ENCODE measurements at regions not wholly inside any gene's neighbourhood (a gene's known extent, or its start where the extent isn't known, plus 50 kb on each side); places are given as distances from the start of the nearest gene placed in this dataset.

DNA sequence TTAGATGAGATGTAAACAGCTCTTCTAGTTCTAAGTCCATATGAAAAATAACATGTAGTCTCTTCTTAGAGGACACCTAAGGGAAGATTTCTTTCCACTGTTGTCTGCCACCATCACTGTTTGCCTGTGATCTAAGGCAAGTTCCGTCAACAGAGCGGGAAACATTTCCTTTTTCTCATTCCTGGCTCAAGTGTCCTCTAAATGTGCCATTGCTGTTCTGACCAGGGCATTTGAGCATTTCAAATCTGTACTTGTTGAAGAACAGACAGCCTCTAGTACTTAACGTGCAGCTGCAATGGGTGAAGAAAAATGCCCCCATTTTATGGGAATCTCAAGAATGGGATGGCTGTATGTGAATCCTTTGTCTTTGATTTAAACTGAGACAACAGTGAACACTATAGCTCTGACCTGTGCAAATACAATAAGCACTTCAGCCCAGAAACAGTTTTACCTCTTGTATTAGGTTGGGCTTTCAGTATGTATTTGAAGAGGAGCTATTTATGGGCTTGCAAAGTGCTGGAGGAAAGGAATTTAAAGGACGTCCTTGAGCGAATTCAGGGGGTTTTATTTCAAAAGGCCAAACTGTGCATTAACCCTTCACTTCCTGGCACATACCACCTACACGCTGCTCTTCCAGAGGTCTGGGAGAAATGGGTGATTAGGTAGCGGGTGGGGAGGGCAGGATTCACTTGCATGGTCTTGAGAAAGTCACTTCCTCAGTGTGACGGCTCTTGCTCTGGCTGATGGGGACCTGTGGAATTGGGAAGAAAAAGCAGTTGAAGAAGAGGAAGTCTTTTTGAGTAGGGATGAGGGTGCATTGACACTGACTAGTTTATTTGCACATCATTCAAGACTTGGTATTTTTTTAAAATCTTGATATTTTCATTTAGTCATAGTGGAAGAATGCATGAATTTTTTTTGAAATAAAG, 66.1 kb downstream of the THNSL1 start:
- no peaks in the 10 kb centered on the region for H3K79me1 ChIP-seq (ENCODE audit: low read depth, low read length)
- peak overlapping the region; percentile 36 for H2AFZ ChIP-seq (ENCODE audit: low read length)
- no peak overlapping the region for H2BK12ac ChIP-seq (ENCODE audit: low read length)
- H2BK120ac ChIP-seq (ENCODE audit: low read depth, low read length): no peak overlapping the region
- H3K4me2 ChIP-seq (ENCODE audit: insufficient read depth, low read length, poor library complexity, severe bottlenecking): no peak overlapping the region
- H3K36me3 ChIP-seq (replicated peaks in 1 of 2; ENCODE audit: control insufficient read depth in 2 of 2, insufficient read depth in 2 of 2, low read length in 2 of 2): no peaks in the 10 kb centered on the region
- no peak overlapping the region for H3K23ac ChIP-seq (ENCODE audit: low read depth, low read length, poor library complexity)
- H2AK5ac ChIP-seq (ENCODE audit: low read depth, low read length): no peak overlapping the region
- H3K9me3 ChIP-seq (replicated peaks in 1 of 2; ENCODE audit: control insufficient read depth in 2 of 2, insufficient read depth in 1 of 2, low read depth in 1 of 2, low read length in 2 of 2): no peaks in the 10 kb centered on the region
- DNase-seq (ENCODE audit: low spot score): no peak
- no peak overlapping the region for H2BK15ac ChIP-seq (ENCODE audit: low read length)
- H3K9ac ChIP-seq (ENCODE audit: low read depth, low read length, poor library complexity): no peak overlapping the region
- WGBS, 2 donors (ENCODE audit: extremely low coverage in 2 of 2, insufficient read length in 2 of 2, insufficient replicate concordance in 1 of 2): no CpG with 5 or more reads among the region's 8 CpGs
- no peak overlapping the region for H2BK5ac ChIP-seq (ENCODE audit: low read length)
- H3K27me3 ChIP-seq (ENCODE audit: control insufficient read depth in 3 of 3, insufficient read depth in 3 of 3, low read depth in 1 of 3, low read length in 3 of 3): no peaks in the 10 kb centered on the region
- no peak overlapping the region for H4K8ac ChIP-seq (ENCODE audit: low read depth, low read length)
- no peak overlapping the region for H3K4me3 ChIP-seq (ENCODE audit: low read length in 2 of 2)
- no peak overlapping the region for H3K14ac ChIP-seq (ENCODE audit: low read length)
- no peak overlapping the region for H3K4ac ChIP-seq (ENCODE audit: low read length)
- no peak overlapping the region for H3K18ac ChIP-seq (ENCODE audit: low read length)
- no peak overlapping the region for H4K91ac ChIP-seq (ENCODE audit: low read depth, low read length, poor library complexity)
- H3K27ac ChIP-seq (replicated peaks; ENCODE audit: low read length): no peak overlapping the region
- H3K4me1 ChIP-seq (ENCODE audit: control insufficient read depth in 2 of 2, insufficient read depth in 1 of 2, low read depth in 1 of 2, low read length in 2 of 2): peaks cover 6% of the 10 kb centered on the region in 2 donors

DNA sequence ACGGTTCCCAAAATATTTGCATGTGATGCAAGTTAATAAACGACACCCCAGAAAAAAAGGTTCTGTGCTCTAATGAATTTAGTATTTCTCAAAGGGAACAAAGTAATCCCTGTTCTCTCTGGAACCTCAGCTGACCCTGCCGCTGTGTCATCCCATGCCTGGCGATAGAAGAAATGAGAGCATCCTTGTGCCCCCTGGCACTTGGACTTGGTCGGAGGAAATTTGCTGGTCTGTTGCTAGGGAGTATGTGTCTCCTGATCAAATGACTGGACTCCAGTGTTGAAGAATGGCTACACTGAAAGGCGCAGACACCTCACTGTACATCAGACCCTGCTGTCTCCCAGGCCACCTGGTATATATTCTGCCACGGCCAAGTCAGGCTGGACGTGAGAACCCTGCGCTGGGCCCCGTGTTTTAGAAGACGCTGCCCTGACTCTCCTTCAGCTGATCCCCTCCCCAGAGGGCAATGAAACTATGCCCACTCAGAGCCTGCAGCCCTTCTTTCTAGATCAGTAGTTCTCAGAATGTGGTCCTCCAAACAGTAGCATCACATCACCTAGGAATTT, 67.2 kb downstream of the THNSL1 start:
- Histone ChIP-seq H3K23ac (ENCODE audit: low read depth, low read length, poor library complexity) (no peak overlapping the region), H2BK5ac (ENCODE audit: low read length) (no peak overlapping the region), H3K27me3 (ENCODE audit: control insufficient read depth in 3 of 3, insufficient read depth in 3 of 3, low read depth in 1 of 3, low read length in 3 of 3) (no peaks in the 10 kb centered on the region)

DNA sequence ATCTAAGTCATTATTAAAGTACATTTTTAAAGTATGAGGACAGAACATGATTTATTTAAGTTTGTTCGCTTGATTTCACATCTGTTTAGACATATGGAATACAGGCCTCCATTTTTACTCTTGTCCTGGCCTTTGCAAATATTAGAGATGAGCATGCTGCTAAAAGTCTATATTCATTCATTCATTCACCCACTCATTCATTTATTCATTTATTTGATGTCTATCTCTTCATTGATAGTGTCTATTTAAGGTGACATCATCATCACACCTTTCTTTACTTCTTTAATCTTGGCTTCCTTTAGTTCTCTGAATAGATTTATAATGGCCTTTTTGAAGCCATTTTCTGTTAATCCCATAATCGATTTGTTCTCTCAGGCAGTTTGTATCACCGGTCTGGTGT, 68.0 kb downstream of the THNSL1 start:
- Histone ChIP-seq H3K4me1 (ENCODE audit: control insufficient read depth in 2 of 2, insufficient read depth in 1 of 2, low read depth in 1 of 2, low read length in 2 of 2) (peaks cover 6% of the 10 kb centered on the region in 2 donors), H2BK120ac (ENCODE audit: low read depth, low read length) (no peak overlapping the region), H2AFZ (ENCODE audit: low read length) (no peak overlapping the region), H3K9ac (ENCODE audit: low read depth, low read length, poor library complexity) (no peak overlapping the region), H3K4ac (ENCODE audit: low read length) (no peak overlapping the region), H3K23ac (ENCODE audit: low read depth, low read length, poor library complexity) (no peak overlapping the region), H4K91ac (ENCODE audit: low read depth, low read length, poor library complexity) (no peak overlapping the region), H2AK5ac (ENCODE audit: low read depth, low read length) (no peak overlapping the region), H3K4me3 (ENCODE audit: low read length in 2 of 2) (no peak overlapping the region), H3K9me3 (replicated peaks in 1 of 2; ENCODE audit: control insufficient read depth in 2 of 2, insufficient read depth in 1 of 2, low read depth in 1 of 2, low read length in 2 of 2) (no peaks in the 10 kb centered on the region), H3K18ac (ENCODE audit: low read length) (no peak overlapping the region), H2BK15ac (ENCODE audit: low read length) (no peak overlapping the region), H3K27me3 (ENCODE audit: control insufficient read depth in 3 of 3, insufficient read depth in 3 of 3, low read depth in 1 of 3, low read length in 3 of 3) (no peaks in the 10 kb centered on the region), H3K27ac (replicated peaks; ENCODE audit: low read length) (no peak overlapping the region), H3K79me1 (ENCODE audit: low read depth, low read length) (no peaks in the 10 kb centered on the region), H3K36me3 (replicated peaks in 1 of 2; ENCODE audit: control insufficient read depth in 2 of 2, insufficient read depth in 2 of 2, low read length in 2 of 2) (no peaks in the 10 kb centered on the region), H3K4me2 (ENCODE audit: insufficient read depth, low read length, poor library complexity, severe bottlenecking) (no peak overlapping the region), H2BK12ac (ENCODE audit: low read length) (no peak overlapping the region), H4K8ac (ENCODE audit: low read depth, low read length) (no peak overlapping the region), H3K14ac (ENCODE audit: low read length) (no peak overlapping the region), H2BK5ac (ENCODE audit: low read length) (no peak overlapping the region)
- no CpG with 5 or more reads among the region's 3 CpGs for WGBS, 2 donors (ENCODE audit: extremely low coverage in 2 of 2, insufficient read length in 2 of 2, insufficient replicate concordance in 1 of 2)
- DNase-seq (ENCODE audit: low spot score): no peak

More for the DNA sequence above, 67.2 kb downstream of the THNSL1 start:
- H3K18ac ChIP-seq (ENCODE audit: low read length): no peak overlapping the region
- H3K27ac ChIP-seq (replicated peaks; ENCODE audit: low read length): no peak overlapping the region
- no peak overlapping the region for H2AFZ ChIP-seq (ENCODE audit: low read length)
- H3K4ac ChIP-seq (ENCODE audit: low read length): no peak overlapping the region
- no peak overlapping the region for H2BK120ac ChIP-seq (ENCODE audit: low read depth, low read length)
- H3K9me3 ChIP-seq (replicated peaks in 1 of 2; ENCODE audit: control insufficient read depth in 2 of 2, insufficient read depth in 1 of 2, low read depth in 1 of 2, low read length in 2 of 2): no peaks in the 10 kb centered on the region
- H2AK5ac ChIP-seq (ENCODE audit: low read depth, low read length): no peak overlapping the region
- peaks cover 6% of the 10 kb centered on the region in 2 donors for H3K4me1 ChIP-seq (ENCODE audit: control insufficient read depth in 2 of 2, insufficient read depth in 1 of 2, low read depth in 1 of 2, low read length in 2 of 2)
- no CpG with 5 or more reads among the region's 11 CpGs for WGBS, 2 donors (ENCODE audit: extremely low coverage in 2 of 2, insufficient read length in 2 of 2, insufficient replicate concordance in 1 of 2)
- H4K8ac ChIP-seq (ENCODE audit: low read depth, low read length): no peak overlapping the region
- H2BK15ac ChIP-seq (ENCODE audit: low read length): no peak overlapping the region
- no peaks in the 10 kb centered on the region for H3K79me1 ChIP-seq (ENCODE audit: low read depth, low read length)
- no peaks in the 10 kb centered on the region for H3K36me3 ChIP-seq (replicated peaks in 1 of 2; ENCODE audit: control insufficient read depth in 2 of 2, insufficient read depth in 2 of 2, low read length in 2 of 2)
- no peak overlapping the region for H3K4me2 ChIP-seq (ENCODE audit: insufficient read depth, low read length, poor library complexity, severe bottlenecking)
- H3K4me3 ChIP-seq (ENCODE audit: low read length in 2 of 2): no peak overlapping the region
- H3K9ac ChIP-seq (ENCODE audit: low read depth, low read length, poor library complexity): no peak overlapping the region
- no peak overlapping the region for H4K91ac ChIP-seq (ENCODE audit: low read depth, low read length, poor library complexity)
- no peak overlapping the region for H3K14ac ChIP-seq (ENCODE audit: low read length)
- no peak for DNase-seq (ENCODE audit: low spot score)
- no peak overlapping the region for H2BK12ac ChIP-seq (ENCODE audit: low read length)

DNA sequence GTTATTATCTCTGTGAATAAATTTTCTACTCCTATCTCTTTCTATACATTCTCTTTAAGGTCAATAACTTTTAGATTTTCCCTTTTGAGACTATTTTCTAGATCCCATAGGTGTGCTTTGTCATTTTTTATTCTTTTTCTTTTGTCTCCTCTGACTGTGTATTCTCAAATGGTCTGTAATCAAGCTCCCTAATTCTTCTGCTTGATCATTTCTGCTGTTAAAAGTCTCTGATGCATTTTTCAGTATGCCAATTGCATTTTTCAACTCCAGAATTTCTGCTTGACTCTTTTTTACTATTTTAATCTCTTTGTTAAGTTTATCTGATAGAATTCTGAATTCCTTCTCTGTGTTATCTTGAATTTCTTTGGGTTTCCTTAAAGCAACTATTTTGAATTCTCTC, 78.2 kb downstream of the THNSL1 start:
- H3K4ac ChIP-seq (ENCODE audit: low read length): no peak overlapping the region
- no peak for DNase-seq (ENCODE audit: low spot score)
- H3K9me3 ChIP-seq (replicated peaks in 1 of 2; ENCODE audit: control insufficient read depth in 2 of 2, insufficient read depth in 1 of 2, low read depth in 1 of 2, low read length in 2 of 2): peaks cover 2 to 17% of the 10 kb centered on the region in 2 donors
- H3K9ac ChIP-seq (ENCODE audit: low read depth, low read length, poor library complexity): no peak overlapping the region
- H2BK5ac ChIP-seq (ENCODE audit: low read length): no peak overlapping the region
- H4K8ac ChIP-seq (ENCODE audit: low read depth, low read length): no peak overlapping the region
- no peak overlapping the region for H2BK120ac ChIP-seq (ENCODE audit: low read depth, low read length)
- H3K18ac ChIP-seq (ENCODE audit: low read length): no peak overlapping the region
- H3K27ac ChIP-seq (replicated peaks; ENCODE audit: low read length): no peak overlapping the region
- peaks cover 2 to 12% of the 10 kb centered on the region in 2 donors for H3K4me1 ChIP-seq (ENCODE audit: control insufficient read depth in 2 of 2, insufficient read depth in 1 of 2, low read depth in 1 of 2, low read length in 2 of 2)
- H3K79me1 ChIP-seq (ENCODE audit: low read depth, low read length): no peaks in the 10 kb centered on the region
- no peak overlapping the region for H3K14ac ChIP-seq (ENCODE audit: low read length)
- H3K27me3 ChIP-seq (ENCODE audit: control insufficient read depth in 3 of 3, insufficient read depth in 3 of 3, low read depth in 1 of 3, low read length in 3 of 3): no peaks in the 10 kb centered on the region
- H3K4me3 ChIP-seq (ENCODE audit: low read length in 2 of 2): no peak overlapping the region
- no peak overlapping the region for H2AFZ ChIP-seq (ENCODE audit: low read length)
- H2BK15ac ChIP-seq (ENCODE audit: low read length): no peak overlapping the region
- no peak overlapping the region for H3K4me2 ChIP-seq (ENCODE audit: insufficient read depth, low read length, poor library complexity, severe bottlenecking)
- no peak overlapping the region for H3K23ac ChIP-seq (ENCODE audit: low read depth, low read length, poor library complexity)
- no peak overlapping the region for H2BK12ac ChIP-seq (ENCODE audit: low read length)
- no peaks in the 10 kb centered on the region for H3K36me3 ChIP-seq (replicated peaks in 1 of 2; ENCODE audit: control insufficient read depth in 2 of 2, insufficient read depth in 2 of 2, low read length in 2 of 2)
- H4K91ac ChIP-seq (ENCODE audit: low read depth, low read length, poor library complexity): no peak overlapping the region
- no peak overlapping the region for H2AK5ac ChIP-seq (ENCODE audit: low read depth, low read length)

All from neuronal stem cell (in vitro differentiated cells).